HepG2 (cell line): ENCODE measurements at regions not wholly inside any gene's neighbourhood (a gene's known extent, or its start where the extent isn't known, plus 50 kb on each side); places are given as distances from the start of the nearest gene placed in this dataset.

Experiments
- MXI1 ChIP-seq: IDR thresholded peaks from 3 replicates; pipeline ENCODE4 v1.6.1; 2012; ENCODE audit warnings: low read depth, low read length, inconsistent platforms, borderline replicate concordance
- PITX1 ChIP-seq: sonication (generic); formaldehyde crosslinking; IDR thresholded peaks from 2 replicates; pipeline ENCODE4 v1.5.1; 2020; ENCODE audit warnings: mild to moderate bottlenecking, missing genetic modification reagents
- ZNF317 ChIP-seq: sonication (generic); formaldehyde crosslinking; IDR thresholded peaks from 2 replicates; pipeline ENCODE4 v1.5.0; 2020; ENCODE audit warnings: mild to moderate bottlenecking, missing genetic modification reagents
- TF ChIP-seq, protein P1 (sequence below): sonication (generic); formaldehyde crosslinking; IDR thresholded peaks from 2 replicates; pipeline ENCODE4 v1.5.1; 2020; ENCODE audit warnings: mild to moderate bottlenecking, missing genetic modification reagents, borderline replicate concordance
- TF ChIP-seq, protein P2 (sequence below): sonication (generic); formaldehyde crosslinking; IDR thresholded peaks from 2 replicates; pipeline ENCODE4 v1.8.1; 2023; ENCODE audit warnings: missing genetic modification reagents, inconsistent platforms, borderline replicate concordance

DNA sequence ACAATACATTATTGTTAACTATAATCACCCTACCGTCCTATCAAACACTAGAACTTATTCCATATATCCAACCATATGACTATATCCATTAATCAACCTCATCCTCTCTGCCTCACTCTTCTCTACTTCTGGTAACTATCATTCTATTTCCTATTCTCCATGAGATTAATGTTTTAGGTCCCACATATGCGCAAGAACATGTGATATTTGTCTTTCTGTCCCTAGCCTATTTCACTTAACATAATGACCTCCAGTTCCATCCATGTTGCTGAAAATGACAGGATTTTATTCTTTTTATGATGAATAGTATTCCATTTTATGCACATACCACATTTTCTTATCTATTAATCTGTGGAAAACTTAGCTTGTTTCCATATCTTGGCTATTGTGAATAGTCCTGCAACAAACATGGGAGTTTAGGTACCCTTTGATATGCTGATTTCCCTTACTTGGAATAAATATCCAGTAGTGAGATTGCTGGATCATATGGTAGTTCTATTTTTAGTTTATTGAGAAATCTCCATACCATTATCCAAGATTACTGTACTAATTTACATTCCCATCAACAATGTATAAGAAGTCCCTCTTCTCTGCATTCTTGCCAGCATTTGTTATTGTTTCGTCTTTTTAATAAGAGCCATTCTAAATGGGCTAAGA, 289.4 kb upstream of the GJE1 start (continued):
- TF ChIP-seq, protein P1, sequence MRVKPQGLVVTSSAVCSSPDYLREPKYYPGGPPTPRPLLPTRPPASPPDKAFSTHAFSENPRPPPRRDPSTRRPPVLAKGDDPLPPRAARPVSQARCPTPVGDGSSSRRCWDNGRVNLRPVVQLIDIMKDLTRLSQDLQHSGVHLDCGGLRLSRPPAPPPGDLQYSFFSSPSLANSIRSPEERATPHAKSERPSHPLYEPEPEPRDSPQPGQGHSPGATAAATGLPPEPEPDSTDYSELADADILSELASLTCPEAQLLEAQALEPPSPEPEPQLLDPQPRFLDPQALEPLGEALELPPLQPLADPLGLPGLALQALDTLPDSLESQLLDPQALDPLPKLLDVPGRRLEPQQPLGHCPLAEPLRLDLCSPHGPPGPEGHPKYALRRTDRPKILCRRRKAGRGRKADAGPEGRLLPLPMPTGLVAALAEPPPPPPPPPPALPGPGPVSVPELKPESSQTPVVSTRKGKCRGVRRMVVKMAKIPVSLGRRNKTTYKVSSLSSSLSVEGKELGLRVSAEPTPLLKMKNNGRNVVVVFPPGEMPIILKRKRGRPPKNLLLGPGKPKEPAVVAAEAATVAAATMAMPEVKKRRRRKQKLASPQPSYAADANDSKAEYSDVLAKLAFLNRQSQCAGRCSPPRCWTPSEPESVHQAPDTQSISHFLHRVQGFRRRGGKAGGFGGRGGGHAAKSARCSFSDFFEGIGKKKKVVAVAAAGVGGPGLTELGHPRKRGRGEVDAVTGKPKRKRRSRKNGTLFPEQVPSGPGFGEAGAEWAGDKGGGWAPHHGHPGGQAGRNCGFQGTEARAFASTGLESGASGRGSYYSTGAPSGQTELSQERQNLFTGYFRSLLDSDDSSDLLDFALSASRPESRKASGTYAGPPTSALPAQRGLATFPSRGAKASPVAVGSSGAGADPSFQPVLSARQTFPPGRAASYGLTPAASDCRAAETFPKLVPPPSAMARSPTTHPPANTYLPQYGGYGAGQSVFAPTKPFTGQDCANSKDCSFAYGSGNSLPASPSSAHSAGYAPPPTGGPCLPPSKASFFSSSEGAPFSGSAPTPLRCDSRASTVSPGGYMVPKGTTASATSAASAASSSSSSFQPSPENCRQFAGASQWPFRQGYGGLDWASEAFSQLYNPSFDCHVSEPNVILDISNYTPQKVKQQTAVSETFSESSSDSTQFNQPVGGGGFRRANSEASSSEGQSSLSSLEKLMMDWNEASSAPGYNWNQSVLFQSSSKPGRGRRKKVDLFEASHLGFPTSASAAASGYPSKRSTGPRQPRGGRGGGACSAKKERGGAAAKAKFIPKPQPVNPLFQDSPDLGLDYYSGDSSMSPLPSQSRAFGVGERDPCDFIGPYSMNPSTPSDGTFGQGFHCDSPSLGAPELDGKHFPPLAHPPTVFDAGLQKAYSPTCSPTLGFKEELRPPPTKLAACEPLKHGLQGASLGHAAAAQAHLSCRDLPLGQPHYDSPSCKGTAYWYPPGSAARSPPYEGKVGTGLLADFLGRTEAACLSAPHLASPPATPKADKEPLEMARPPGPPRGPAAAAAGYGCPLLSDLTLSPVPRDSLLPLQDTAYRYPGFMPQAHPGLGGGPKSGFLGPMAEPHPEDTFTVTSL (CRISPR knock-in tag), result no peak
- TF ChIP-seq, protein P2, sequence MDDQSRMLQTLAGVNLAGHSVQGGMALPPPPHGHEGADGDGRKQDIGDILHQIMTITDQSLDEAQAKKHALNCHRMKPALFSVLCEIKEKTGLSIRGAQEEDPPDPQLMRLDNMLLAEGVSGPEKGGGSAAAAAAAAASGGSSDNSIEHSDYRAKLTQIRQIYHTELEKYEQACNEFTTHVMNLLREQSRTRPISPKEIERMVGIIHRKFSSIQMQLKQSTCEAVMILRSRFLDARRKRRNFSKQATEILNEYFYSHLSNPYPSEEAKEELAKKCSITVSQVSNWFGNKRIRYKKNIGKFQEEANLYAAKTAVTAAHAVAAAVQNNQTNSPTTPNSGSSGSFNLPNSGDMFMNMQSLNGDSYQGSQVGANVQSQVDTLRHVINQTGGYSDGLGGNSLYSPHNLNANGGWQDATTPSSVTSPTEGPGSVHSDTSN (CRISPR knock-in tag), result no peak
- no peak for TF ChIP-seq PITX1 (CRISPR knock-in tag)
- TF ChIP-seq ZNF317, result no peak
- TF ChIP-seq MXI1, result no peak
